OCI-LY1 (cell line): ENCODE measurements at regions not wholly inside any gene's neighbourhood (a gene's known extent, or its start where the extent isn't known, plus 50 kb on each side); places are given as distances from the start of the nearest gene placed in this dataset.

Source experiments
- H2AFZ ChIP-seq: fragments of 200-600 bp; sonication (generic), shearing (Covaris generic); 2 replicates; pipeline ENCODE4 v1.6.0; 2014; ENCODE audit warnings: antibody characterized with exemption, mild to moderate bottlenecking, low read length
- H3F3A ChIP-seq: fragments of 200-600 bp; sonication (generic), shearing (Covaris generic); 2 replicates; pipeline ENCODE4 v1.6.0; 2014; ENCODE audit warnings: mild to moderate bottlenecking, antibody characterized with exemption, low read length, moderate library complexity; ENCODE audit not compliant: insufficient read depth
- H3K27ac ChIP-seq: fragments of 200-600 bp; sonication (generic); 2 replicates; pipeline ENCODE4 v1.5.1; 2014; ENCODE audit warnings: low read length, mixed run types, mild to moderate bottlenecking, low read depth; ENCODE audit not compliant: poor library complexity, severe bottlenecking
- H3K27me3 ChIP-seq: fragments of 200-600 bp; sonication (generic); 2 replicates; pipeline ENCODE4 v1.6.0; 2014; ENCODE audit warnings: antibody characterized with exemption, mild to moderate bottlenecking, low read length, moderate library complexity; ENCODE audit not compliant: insufficient read depth
- H3K36me3 ChIP-seq: fragments of 200-600 bp; sonication (generic); 2 replicates; pipeline ENCODE4 v1.6.1; 2014; ENCODE audit warnings: mild to moderate bottlenecking, antibody characterized with exemption, low read length, moderate library complexity, mixed read lengths; ENCODE audit not compliant: insufficient read depth
- H3K4me1 ChIP-seq: fragments of 200-600 bp; sonication (generic); 2 replicates; pipeline ENCODE4 v1.5.1; 2014; ENCODE audit warnings: mild to moderate bottlenecking, low read length, moderate library complexity; ENCODE audit not compliant: insufficient read depth, severe bottlenecking
- H3K4me2 ChIP-seq: fragments of 200-600 bp; sonication (generic), shearing (Covaris generic); 2 replicates; pipeline ENCODE4 v1.6.1; 2014; ENCODE audit warnings: low read length
- H3K4me3 ChIP-seq: fragments of 200-600 bp; sonication (generic); 2 replicates; pipeline ENCODE4 v1.5.1; 2014; ENCODE audit warnings: low read length, low read depth, mild to moderate bottlenecking, mixed read lengths; ENCODE audit not compliant: poor library complexity, severe bottlenecking
- H3K79me2 ChIP-seq: fragments of 200-600 bp; shearing (Covaris generic); 2 replicates; pipeline ENCODE4 v1.6.1; 2016; ENCODE audit warnings: mixed run types, low read length, mixed read lengths; ENCODE audit not compliant: insufficient read depth
- H3K9ac ChIP-seq: fragments of 200-600 bp; sonication (generic), shearing (Covaris generic); 2 replicates; pipeline ENCODE4 v1.6.1; 2014; ENCODE audit warnings: mild to moderate bottlenecking, low read length, mixed read lengths
- H3K9me2 ChIP-seq: fragments of 200-600 bp; sonication (generic), shearing (Covaris generic); 2 replicates; pipeline ENCODE4 v1.6.1; 2014; ENCODE audit warnings: low read depth, mild to moderate bottlenecking, low read length, mixed read lengths
- H3K9me3 ChIP-seq: fragments of 200-600 bp; shearing (Covaris generic); 2 replicates; pipeline ENCODE4 v1.6.1; 2014; ENCODE audit warnings: low read length, mixed read lengths
- H4K20me1 ChIP-seq: fragments of 200-600 bp; sonication (generic), shearing (Covaris generic); 2 replicates; pipeline ENCODE4 v1.6.0; 2016; ENCODE audit warnings: mild to moderate bottlenecking, low read length; ENCODE audit not compliant: insufficient read depth
- CTCF ChIP-seq: fragments of 200-600 bp; sonication (generic), shearing (Covaris generic); IDR thresholded peaks from 2 replicates; pipeline ENCODE4 v1.5.1; 2017; ENCODE audit warnings: mild to moderate bottlenecking, antibody characterized with exemption, low read length, moderate library complexity, mixed read lengths
- EZH2 ChIP-seq: fragments of 200-600 bp; sonication (generic), shearing (Covaris generic); IDR thresholded peaks from 2 replicates; pipeline ENCODE4 v1.8.0; 2017; ENCODE audit warnings: borderline replicate concordance, mixed run types, mild to moderate bottlenecking, antibody characterized with exemption, low read length, moderate library complexity, mixed read lengths

GRCh38 chrX:49761481-49761880 is 65.7 kb upstream of the PAGE1 start:
- Histone ChIP-seq H3K79me2 (no peaks in the 10 kb centered on the region), H4K20me1 (no peaks in the 10 kb centered on the region), H3K27me3 (no peaks in the 10 kb centered on the region), H3K9me3 (no peaks in the 10 kb centered on the region), H3K9ac (no peak overlapping the region), H3K9me2 (no peaks in the 10 kb centered on the region), H3F3A (no peaks in the 10 kb centered on the region), H3K36me3 (no peaks in the 10 kb centered on the region), H2AFZ (no peak overlapping the region), H3K4me1 (no peaks in the 10 kb centered on the region), H3K4me2 (no peak overlapping the region), H3K27ac (no peak overlapping the region), H3K4me3 (no peak overlapping the region)
- TF ChIP-seq CTCF (peak; percentile 45), EZH2 (no peak)

GRCh38 chrX:49760290-49760890 is 64.6 kb upstream of the PAGE1 start:
- Histone ChIP-seq H3K4me3 (no peak overlapping the region), H3K27me3 (no peaks in the 10 kb centered on the region), H3K4me1 (no peaks in the 10 kb centered on the region), H3F3A (no peaks in the 10 kb centered on the region), H3K79me2 (no peaks in the 10 kb centered on the region), H3K9me3 (no peaks in the 10 kb centered on the region), H2AFZ (no peak overlapping the region), H3K4me2 (no peak overlapping the region), H3K9ac (no peak overlapping the region), H3K36me3 (no peaks in the 10 kb centered on the region), H4K20me1 (no peaks in the 10 kb centered on the region), H3K27ac (no peak overlapping the region), H3K9me2 (no peaks in the 10 kb centered on the region)
- TF ChIP-seq CTCF (no peak), EZH2 (no peak)

- H3K9me3 ChIP-seq = no peaks in the 10 kb centered on the region
- H2AFZ ChIP-seq = no peak overlapping the region
- no peaks in the 10 kb centered on the region for H3K9me2 ChIP-seq
- no peak overlapping the region for H3K27ac ChIP-seq
- no peaks in the 10 kb centered on the region for H3K79me2 ChIP-seq
- no peaks in the 10 kb centered on the region for H3K27me3 ChIP-seq
- no peaks in the 10 kb centered on the region for H4K20me1 ChIP-seq
- no peaks in the 10 kb centered on the region for H3K4me1 ChIP-seq
- no peaks in the 10 kb centered on the region for H3K36me3 ChIP-seq
- no peak overlapping the region for H3K4me2 ChIP-seq
- TF ChIP-seq CTCF (no peak), EZH2 (no peak)
- no peak overlapping the region for H3K4me3 ChIP-seq
- no peak overlapping the region for H3K9ac ChIP-seq
- H3F3A ChIP-seq = no peaks in the 10 kb centered on the region
These were observed 60.9 kb upstream of the PAGE1 start for GRCh38 chrX:49756692-49757091.
